Activated CD4-positive, alpha-beta T cell treated with anti-CD3 and anti-CD28 coated beads, Interleukin-2, amount 50 U/mL, for 4 hours (primary cell): ENCODE measurements at regions not wholly inside any gene's neighbourhood (a gene's known extent, or its start where the extent isn't known, plus 50 kb on each side); places are given as distances from the start of the nearest gene placed in this dataset.

ENCODE experiments used
- DNase-seq, 2 experiments: peaks; one replicate each; pipeline ENCODE4 v3.0.0-alpha.2; 2020

- no peak for DNase-seq
Measured at GRCh38 chr6:43980004-43980795, 147.1 kb downstream of the MRPL14 start.

GRCh38 chr6:43979525-43979924 is 147.7 kb downstream of the MRPL14 start:
- no peak for DNase-seq

DNA sequence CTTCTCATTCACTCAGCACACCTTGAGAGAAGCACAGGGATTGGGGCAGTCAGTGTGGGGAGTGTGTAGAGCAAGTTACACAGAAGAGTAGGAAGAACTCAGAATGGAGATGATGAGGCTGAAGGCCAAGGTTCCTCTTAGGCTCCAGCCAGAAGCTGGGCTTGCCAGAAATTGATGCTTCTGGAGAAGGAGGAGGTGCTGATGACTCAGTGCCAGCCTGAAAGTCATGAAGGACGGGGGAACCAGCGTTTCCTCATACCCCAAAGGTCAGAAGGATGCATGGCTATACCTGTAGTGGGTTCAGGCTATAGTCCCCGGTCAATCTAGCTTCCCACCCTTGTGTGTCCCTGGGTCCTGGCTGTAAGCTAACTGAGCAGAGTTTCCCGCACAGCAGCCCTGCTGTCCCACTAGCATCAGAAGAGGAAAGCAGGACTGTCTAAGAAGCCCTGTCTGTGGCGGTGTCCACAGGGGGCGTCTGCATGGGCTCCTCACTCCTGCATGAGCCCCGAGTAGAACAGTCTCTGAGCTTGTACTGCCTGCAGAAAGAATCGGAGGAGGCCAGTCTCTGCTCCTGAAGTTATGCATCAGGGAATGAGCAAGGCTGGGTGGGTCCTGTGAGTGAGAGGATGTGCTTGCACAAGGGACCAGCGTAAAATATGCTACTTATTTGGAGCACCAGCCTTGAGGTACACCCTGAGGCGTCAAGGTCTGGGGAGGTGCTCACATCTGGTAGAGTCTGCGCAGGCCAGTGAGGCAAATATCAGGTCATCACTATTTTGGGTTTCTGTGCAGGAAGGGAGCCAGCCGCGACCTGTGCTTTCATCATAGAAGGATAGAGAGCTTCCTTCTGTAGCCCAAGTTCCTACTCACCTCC is 148.5 kb downstream of the MRPL14 start:
- no peak for DNase-seq

GRCh38 chr6:43977404-43978111 is 149.7 kb downstream of the MRPL14 start:
- no peak for DNase-seq

DNA sequence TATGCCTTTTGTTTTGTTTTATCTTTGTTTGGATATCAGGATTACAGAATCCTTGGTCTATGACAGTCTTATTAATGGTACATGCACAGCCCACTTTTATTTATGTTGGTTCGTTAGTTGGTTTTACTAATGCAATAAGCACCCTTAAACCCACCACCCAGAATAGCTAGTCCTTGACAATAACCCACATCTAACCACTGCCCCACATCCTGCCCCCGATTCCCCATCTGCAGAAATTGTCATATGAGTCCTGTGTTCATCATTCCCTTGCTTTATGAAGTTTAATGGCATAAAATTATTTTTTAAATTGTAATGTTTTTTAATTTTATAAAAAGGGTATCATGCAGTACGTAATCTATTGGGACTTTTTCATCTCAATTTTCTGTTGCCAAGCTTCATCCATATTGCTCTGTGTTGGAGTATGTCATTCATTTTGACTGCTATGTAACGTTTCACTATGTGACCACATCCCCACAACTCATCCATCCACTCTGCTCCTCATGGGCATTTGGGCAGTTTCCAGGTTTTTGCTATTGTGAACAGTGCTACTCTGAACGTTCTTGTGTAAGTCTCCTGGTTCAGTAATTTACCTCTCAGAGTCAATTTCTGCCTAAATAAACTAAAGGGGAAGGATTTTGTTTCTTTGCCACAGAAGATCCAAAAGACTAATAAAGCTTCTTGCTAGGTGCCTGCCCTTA is 150.4 kb downstream of the MRPL14 start:
- no peak for DNase-seq

DNA sequence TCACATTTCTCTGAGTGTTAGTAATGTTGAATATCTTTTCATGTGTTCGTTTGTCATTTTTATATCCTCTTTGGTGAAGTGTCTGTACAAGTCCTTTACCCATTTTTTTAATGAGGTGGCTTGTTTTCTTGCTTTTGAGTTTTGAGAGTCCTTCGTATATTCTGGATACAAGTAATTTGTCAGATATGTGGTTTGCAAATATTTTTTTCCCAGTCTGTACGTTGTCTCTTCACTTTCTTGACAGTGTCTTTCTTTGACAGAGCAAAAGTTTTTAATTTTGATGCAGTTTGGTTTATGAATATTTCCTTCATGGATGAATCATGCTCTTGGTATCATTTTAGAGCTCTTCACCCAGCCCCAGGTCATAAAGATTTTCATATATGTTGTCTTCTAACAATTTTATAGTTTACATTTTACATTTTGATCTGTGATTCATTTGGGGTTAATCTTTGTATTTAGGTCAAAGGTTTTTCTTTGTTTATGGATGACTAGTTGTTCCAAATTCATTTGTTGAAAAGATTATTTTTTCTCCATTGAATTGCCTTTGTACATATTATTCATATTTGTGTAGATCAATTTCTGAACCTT is 152.5 kb downstream of the MRPL14 start:
- DNase-seq = no peak

GRCh38 chr6:43973357-43973756 is 153.9 kb downstream of the MRPL14 start:
- DNase-seq = no peak

GRCh38 chr6:43972913-43973300 is 154.3 kb downstream of the MRPL14 start:
- no peak for DNase-seq

DNA sequence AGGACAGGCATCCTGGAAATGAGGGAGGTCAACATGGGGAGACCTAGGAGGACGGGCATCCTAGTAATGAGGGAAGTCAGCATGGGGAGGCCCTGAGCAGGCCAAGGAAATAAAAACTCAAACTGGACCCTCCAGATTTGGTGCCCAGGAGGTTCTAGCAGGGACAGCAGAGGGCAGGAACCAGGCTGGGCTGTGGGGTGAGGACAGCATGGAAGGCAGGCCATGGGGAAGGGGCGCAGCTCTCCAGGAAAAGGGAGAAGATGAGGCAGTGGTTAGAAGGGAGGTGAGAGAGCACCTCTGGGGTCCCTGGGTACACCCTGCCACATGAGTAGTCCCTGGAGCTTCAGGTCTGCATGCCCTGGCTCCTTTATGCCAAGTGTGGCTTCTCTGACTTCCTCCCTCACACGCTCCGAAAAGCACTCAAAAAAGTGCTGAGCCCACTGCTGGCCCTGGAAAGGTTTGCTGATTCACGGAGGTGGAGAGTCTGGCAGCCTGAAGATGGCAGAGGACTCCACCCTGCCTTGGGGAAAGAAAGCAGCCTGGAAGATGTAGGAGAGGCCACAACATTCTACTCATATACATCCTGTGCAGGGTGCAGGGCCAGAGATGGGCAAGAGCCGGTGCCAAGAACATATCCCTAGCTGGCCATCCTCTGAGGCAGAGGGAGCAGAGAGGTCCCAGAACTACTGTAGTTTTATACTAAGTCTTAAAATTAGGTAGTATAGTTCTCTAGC is 154.9 kb downstream of the MRPL14 start:
- DNase-seq = no peak

DNA sequence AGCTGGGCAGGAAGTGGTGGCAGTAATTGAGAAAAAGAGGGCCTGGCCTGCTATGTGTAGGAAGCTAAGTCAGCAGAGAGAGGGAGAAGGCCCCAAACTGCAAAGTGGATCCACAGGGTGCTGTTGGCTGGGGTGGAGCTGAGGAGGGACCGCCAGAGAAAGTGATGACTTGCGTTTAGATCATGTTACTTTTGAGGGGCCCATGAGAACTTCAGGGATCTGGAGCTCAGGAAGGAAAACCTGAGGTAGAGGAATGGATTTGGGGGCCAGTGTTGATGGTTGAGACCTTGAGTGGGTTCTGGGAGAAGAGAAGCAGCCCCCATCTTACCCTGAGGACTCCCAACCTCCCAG is 155.5 kb downstream of the MRPL14 start:
- DNase-seq = no peak

GRCh38 chr6:43970913-43971775 is 156.1 kb downstream of the MRPL14 start:
- DNase-seq = no peak

DNA sequence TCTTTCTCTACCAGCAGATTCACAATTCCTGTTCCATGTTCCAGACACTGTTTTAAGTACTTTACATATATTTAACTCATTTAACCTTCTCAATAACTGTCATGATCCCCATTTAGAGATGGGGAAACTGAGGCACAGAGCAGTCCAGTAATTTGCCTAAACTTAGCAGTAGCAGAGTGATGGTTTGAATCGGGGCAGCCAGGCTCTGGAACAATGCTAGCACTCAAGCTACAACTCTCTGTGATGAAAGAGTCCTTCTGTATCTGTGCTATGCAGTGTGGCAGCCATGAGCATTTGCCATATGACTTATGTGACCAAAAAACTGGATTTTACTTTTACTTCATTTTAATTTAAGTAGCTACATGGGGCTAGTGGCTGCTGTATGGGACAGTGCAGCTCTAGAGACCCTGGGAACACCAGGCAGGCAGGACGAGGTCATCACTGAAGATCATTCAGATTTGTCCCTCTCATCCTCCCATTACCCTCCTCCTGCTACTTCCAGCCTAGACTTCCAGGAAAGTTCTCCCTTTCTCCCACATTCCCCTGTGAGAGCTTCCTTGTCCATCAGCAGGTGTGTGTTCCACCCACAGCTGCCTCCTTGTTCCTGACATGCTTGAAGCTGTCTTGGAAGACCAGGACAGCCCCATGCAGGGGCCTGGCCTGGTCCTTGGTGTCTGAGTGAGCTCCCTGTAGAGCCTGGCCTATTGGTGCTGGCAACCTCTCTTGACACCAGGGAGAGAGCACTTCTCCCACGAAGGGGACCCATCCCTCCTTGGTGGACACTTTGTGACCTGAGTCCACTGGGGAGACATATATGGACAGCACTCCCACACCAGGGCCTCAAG is 157.0 kb downstream of the MRPL14 start:
- DNase-seq = no peak

- DNase-seq = no peak
Measured at GRCh38 chr6:43969158-43969981, 157.9 kb downstream of the MRPL14 start.

GRCh38 chr6:43968110-43968965 is 158.9 kb downstream of the MRPL14 start:
- no peak for DNase-seq

GRCh38 chr6:43967719-43968091 is 159.5 kb downstream of the MRPL14 start:
- no peak for DNase-seq

- no peak for DNase-seq
Measured at GRCh38 chr6:43966853-43967718, 160.2 kb downstream of the MRPL14 start.

GRCh38 chr6:43966374-43966658 is 160.9 kb downstream of the MRPL14 start:
- no peak for DNase-seq
